ENCODE measurements at regions not wholly inside any gene's neighbourhood (a gene's known extent, or its start where the extent isn't known, plus 50 kb on each side); places are given as distances from the start of the nearest gene placed in this dataset.

DNA sequence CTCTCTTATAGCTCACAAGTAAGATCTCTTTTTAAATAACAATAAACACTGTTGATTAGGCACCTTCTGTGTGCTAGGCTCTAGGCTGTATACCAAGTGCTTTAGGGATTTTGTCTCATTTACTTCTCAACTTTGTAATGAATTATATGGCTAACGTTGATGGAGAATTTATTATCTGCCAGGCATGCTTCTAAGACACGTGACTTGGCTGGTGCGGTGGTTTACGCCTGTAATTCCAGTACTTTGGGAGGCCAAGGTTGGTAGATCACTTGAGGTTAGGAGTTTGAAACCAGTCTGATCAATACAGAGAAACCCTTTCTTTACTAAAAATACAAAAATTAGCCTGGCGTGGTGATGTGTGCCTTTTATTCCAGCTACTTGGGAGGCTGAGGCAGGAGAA lies 1202.8 kb upstream of the TMEM132C start:
- Histone ChIP-seq H3K79me2 (ENCODE audit: control insufficient read depth, insufficient read depth, low read length) (no peaks in the 10 kb centered on the region), H4K20me1 (ENCODE audit: control insufficient read depth, insufficient read depth, low read length, poor library complexity, severe bottlenecking) (no peaks in the 10 kb centered on the region), H3K4me3 (ENCODE audit: control extremely low read depth in 1 of 5, extremely low read depth in 1 of 5, insufficient read depth in 1 of 5, low read depth in 2 of 5, low read length in 4 of 5) (no peak overlapping the region), H3K9me3 (ENCODE audit: control extremely low read depth in 1 of 3, control insufficient read depth in 2 of 3, insufficient read depth in 1 of 3, low read length in 2 of 3) (peaks cover 0 to 12% (median 2%) of the 10 kb centered on the region in 3 donors), H3K27me3 (replicated peaks in 1 of 4; ENCODE audit: control extremely low read depth in 1 of 4, control insufficient read depth in 3 of 4, insufficient read depth in 4 of 4, low read length in 3 of 4) (no peaks in the 10 kb centered on the region), H3K36me3 (replicated peaks in 1 of 2; ENCODE audit: control extremely low read depth in 1 of 2, control insufficient read depth in 1 of 2, extremely low read depth in 1 of 2, insufficient read depth in 2 of 2, low read length in 1 of 2) (no peaks in the 10 kb centered on the region), H3K4me2 (replicated peaks; ENCODE audit: low read depth, low read length, poor library complexity, severe bottlenecking) (no peak overlapping the region), H2AFZ (ENCODE audit: insufficient read depth, low read depth, low read length, poor library complexity, severe bottlenecking) (no peak overlapping the region), H3K9ac (ENCODE audit: low read length) (no peak overlapping the region), H3K27ac (ENCODE audit: low read length in 2 of 2) (no peak overlapping the region), H3K4me1 (ENCODE audit: control insufficient read depth in 2 of 2, insufficient read depth in 2 of 2, low read length in 2 of 2) (no peaks in the 10 kb centered on the region)
- intact Hi-C loops (cut with micrococcal nuclease), result no loop called here
- CTCF ChIA-PET, result no interaction called here
- Mint-ChIP-seq H3K4me1 (no peaks in the 10 kb centered on the region), H3K9me3 (ENCODE audit: insufficient read depth) (peaks cover 3% of the 10 kb centered on the region), H3K27ac (no peak overlapping the region), H3K27me3 (no peaks in the 10 kb centered on the region), H3K4me3 (no peak overlapping the region)
- ATAC-seq (ENCODE audit: low read depth) (no peak), DNase-seq (no peak)
- TF ChIP-seq, protein P1, sequence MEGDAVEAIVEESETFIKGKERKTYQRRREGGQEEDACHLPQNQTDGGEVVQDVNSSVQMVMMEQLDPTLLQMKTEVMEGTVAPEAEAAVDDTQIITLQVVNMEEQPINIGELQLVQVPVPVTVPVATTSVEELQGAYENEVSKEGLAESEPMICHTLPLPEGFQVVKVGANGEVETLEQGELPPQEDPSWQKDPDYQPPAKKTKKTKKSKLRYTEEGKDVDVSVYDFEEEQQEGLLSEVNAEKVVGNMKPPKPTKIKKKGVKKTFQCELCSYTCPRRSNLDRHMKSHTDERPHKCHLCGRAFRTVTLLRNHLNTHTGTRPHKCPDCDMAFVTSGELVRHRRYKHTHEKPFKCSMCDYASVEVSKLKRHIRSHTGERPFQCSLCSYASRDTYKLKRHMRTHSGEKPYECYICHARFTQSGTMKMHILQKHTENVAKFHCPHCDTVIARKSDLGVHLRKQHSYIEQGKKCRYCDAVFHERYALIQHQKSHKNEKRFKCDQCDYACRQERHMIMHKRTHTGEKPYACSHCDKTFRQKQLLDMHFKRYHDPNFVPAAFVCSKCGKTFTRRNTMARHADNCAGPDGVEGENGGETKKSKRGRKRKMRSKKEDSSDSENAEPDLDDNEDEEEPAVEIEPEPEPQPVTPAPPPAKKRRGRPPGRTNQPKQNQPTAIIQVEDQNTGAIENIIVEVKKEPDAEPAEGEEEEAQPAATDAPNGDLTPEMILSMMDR (IDR thresholded peaks at IDR 0.05), result no peak
- TF ChIP-seq EZH2 (IDR thresholded peaks at IDR 0.05; ENCODE audit: borderline replicate concordance, insufficient read depth, low read depth, low read length, poor library complexity, severe bottlenecking), result no peak
- WGBS (ENCODE audit: insufficient coverage), result no CpG with 5 or more reads among the region's 5 CpGs
- POLR2A ChIA-PET, result no interaction called here

- Histone ChIP-seq H3K4me3 (ENCODE audit: control extremely low read depth in 1 of 5, extremely low read depth in 1 of 5, insufficient read depth in 1 of 5, low read depth in 2 of 5, low read length in 4 of 5) (no peak overlapping the region), H3K27ac (ENCODE audit: low read length in 2 of 2) (no peak overlapping the region), H3K4me2 (replicated peaks; ENCODE audit: low read depth, low read length, poor library complexity, severe bottlenecking) (no peak overlapping the region), H3K27me3 (replicated peaks in 1 of 4; ENCODE audit: control extremely low read depth in 1 of 4, control insufficient read depth in 3 of 4, insufficient read depth in 4 of 4, low read length in 3 of 4) (no peaks in the 10 kb centered on the region), H2AFZ (ENCODE audit: insufficient read depth, low read depth, low read length, poor library complexity, severe bottlenecking) (no peak overlapping the region), H3K79me2 (ENCODE audit: control insufficient read depth, insufficient read depth, low read length) (no peaks in the 10 kb centered on the region), H4K20me1 (ENCODE audit: control insufficient read depth, insufficient read depth, low read length, poor library complexity, severe bottlenecking) (no peaks in the 10 kb centered on the region), H3K9ac (ENCODE audit: low read length) (no peak overlapping the region), H3K36me3 (replicated peaks in 1 of 2; ENCODE audit: control extremely low read depth in 1 of 2, control insufficient read depth in 1 of 2, extremely low read depth in 1 of 2, insufficient read depth in 2 of 2, low read length in 1 of 2) (no peaks in the 10 kb centered on the region), H3K4me1 (ENCODE audit: control insufficient read depth in 2 of 2, insufficient read depth in 2 of 2, low read length in 2 of 2) (no peaks in the 10 kb centered on the region), H3K9me3 (ENCODE audit: control extremely low read depth in 1 of 3, control insufficient read depth in 2 of 3, insufficient read depth in 1 of 3, low read length in 2 of 3) (peaks cover 0 to 7% (median 2%) of the 10 kb centered on the region in 3 donors)
- H3K4me1 Mint-ChIP-seq, result no peaks in the 10 kb centered on the region
- no peaks in the 10 kb centered on the region for H3K9me3 Mint-ChIP-seq (ENCODE audit: insufficient read depth)
- ChIA-PET CTCF (no interaction called here), POLR2A (no interaction called here)
- whole genome bisulfite sequencing (ENCODE audit: insufficient coverage), result 83% methylated on average over 1 of the region's 1 CpG
- no peak overlapping the region for H3K27ac Mint-ChIP-seq
- intact Hi-C loops (cut with micrococcal nuclease), result no loop called here
- no peaks in the 10 kb centered on the region for H3K27me3 Mint-ChIP-seq
- TF ChIP-seq, protein P1 (IDR thresholded peaks at IDR 0.05), result no peak
- no peak for TF ChIP-seq EZH2 (IDR thresholded peaks at IDR 0.05; ENCODE audit: borderline replicate concordance, insufficient read depth, low read depth, low read length, poor library complexity, severe bottlenecking)
- no peak overlapping the region for H3K4me3 Mint-ChIP-seq
- ATAC-seq (ENCODE audit: low read depth) (no peak), DNase-seq (no peak)
Measured at GRCh38 chr12:127065595-127065994, 1201.4 kb upstream of the TMEM132C start.

Measured in B cell (primary cell).